ENCODE measurements at regions not wholly inside any gene's neighbourhood (a gene's known extent, or its start where the extent isn't known, plus 50 kb on each side); places are given as distances from the start of the nearest gene placed in this dataset.
"Not testable (repeated sequence)": the region's sequence is repeated elsewhere in the genome, so short reads cannot be mapped to it uniquely, and the experiment has no call there.

- no peak for DNase-seq
Measured at GRCh38 chr20:29296256-29297230, 1960.9 kb upstream of the DEFB115 start.

- DNase-seq = no peak
Measured at GRCh38 chr20:29297411-29298270, 1959.8 kb upstream of the DEFB115 start.

DNA sequence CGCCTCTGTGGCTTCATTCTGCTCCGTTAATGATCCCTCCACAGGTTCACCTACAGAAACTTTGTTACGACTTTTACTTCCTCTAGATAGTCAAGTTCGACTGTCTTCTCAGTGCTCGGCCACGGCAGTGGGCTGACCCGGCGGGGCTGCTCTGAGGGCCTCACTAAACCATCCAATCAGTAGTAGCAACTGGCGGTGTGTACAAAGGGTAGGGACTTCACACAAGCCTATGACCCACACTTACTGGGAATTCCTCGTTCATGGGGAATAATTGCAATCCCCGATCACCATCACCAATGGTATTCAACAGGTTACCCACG lies 1959.2 kb upstream of the DEFB115 start:
- DNase-seq = no peak

GRCh38 chr20:29298759-29299613 lies 1958.5 kb upstream of the DEFB115 start:
- DNase-seq = no peak

DNA sequence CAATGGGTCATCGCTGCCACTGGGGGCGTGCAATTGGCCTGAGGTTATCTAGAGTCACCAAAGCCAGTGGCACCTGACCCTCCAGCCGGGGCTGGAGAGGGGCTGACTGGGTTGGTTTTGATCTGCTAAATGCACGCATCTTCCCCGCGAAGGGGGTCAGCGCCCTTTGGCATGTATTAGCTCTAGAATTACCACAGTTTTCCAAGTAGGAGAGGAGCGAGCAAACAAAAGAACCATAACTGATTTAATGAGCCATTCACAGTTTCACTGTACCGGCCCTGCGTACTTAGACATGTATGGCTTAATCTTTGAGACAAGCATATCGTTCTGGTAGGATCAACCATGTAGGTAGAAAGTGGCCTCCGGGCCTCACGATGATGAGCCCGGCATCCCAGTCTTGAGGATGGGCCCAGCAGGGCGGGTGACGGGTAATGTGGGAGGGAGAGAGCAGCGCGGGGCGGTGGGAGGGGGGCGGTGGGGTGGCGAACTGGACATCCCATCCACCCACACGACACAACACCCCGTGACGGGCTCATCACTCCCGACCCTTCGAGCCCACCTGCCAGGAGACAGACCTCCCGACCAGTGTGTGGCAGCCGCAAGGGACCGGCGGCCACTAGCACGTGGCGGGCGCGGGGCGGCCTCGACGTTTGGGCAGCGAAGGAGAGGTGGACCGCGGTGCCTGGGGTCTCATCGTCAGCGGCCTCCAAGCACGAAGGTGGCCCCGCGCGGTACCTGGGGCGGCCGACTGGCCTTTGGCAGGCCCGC lies 1957.5 kb upstream of the DEFB115 start:
- no peak for DNase-seq

DNA sequence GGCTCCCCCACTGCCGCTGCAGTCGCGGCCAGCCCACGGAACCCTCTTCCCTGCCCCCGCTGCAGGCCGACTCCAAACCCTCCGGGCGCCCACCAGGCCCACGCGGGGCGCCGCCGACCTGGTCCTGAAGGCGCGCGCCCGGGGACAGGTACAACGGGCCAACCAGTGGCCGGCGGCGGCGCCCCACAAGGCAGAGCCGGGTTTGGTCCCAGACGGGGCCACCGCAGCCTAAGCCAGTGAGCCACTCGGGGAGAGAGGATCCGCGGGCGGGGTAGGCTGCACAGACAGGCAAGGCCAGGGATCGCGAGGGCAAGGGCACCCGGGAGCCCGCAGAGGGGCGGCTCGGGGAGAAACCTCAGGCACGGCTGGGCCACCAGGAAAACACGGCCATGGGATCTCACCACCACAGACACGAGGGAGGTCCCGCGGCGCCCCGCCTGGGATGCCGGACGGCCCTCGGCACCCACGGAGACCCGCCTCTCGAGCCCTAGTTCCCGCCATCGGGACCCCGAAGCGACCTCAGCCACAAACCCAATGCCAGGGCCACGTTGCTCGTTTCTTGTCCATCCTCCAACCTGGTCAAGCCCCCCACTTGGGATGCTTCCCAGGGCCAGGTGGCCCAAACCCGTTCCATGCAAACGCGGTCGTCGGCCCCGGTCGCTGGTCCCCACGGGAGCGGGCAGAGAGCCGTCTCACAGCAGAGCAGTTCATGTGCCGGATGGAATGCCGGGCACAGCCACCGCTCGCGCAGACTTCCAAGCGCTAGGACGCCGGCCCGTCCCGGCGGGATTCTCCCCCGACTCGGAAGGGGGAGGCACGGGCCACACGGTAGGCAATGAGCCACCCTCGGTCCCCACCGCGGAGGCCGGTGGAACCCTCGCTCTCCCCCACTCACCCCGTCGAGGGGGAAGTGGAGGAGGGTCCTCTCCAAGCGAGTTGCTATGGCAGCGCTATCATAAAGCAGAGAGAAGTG lies 1956.6 kb upstream of the DEFB115 start:
- DNase-seq = no peak

DNA sequence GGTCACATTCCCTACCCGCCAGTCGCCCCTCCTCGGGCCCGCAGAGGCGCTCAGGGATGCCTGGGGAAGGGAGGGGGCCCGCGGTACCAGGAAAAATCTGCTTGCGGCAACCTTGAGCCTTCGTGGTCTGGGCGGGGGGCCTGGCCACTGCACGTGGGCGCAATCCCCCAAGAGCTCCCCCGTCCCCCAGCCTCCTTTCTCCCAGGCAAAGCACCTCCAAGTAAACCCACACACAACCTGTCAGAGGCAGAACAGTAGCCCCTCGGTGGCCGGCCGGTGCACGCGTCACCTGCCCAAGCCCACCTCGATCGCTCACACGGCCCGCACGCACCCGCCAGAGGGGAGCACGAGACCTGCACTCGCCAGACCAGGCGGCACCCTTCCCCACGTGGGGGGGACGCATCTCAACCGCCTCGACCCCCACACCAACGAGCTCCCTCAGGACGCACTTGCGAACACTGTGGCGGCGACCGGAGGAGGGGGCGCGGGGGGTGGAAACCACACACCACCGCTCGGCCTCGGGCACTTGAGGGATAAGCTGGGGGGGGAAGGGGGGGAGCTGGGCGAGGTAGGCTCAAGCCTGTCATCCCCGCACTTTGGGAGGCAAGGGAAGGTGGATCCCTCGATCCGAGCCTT lies 1955.7 kb upstream of the DEFB115 start:
- DNase-seq = no peak

DNA sequence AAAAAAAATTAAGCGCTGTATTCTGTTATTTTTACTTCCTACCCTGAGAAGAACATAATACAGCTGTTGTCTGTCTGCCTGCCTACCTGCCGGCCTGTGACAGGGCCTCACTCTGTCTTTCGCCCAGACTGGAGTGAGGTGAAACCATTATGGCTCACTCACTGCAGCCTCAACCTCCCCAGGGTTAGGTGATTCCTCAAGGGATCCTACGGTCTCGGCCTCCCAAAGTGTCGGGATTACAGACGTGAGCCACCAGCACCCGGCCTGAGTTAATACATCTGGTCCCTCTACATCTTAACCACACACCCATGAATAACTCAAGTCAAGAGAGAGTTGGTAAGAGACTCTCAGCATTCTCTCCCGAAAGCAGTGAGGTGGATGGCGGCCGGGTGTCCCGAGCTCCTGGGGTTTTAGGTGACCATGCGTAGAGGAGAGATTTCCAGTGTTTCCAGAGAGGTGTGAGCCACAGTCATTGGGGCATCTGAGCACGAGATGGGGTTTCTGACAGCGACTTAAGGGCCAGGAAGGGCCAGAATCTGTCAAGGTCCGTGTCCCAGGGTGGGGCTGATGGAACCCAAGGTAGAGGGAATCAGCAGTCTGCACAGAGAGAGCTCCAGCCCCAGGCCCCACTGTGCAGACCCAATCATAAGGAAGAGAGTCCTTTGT lies 1954.4 kb upstream of the DEFB115 start:
- DNase-seq = no peak

- no peak for DNase-seq
Measured at GRCh38 chr20:29306390-29307072, 1950.9 kb upstream of the DEFB115 start.

DNA sequence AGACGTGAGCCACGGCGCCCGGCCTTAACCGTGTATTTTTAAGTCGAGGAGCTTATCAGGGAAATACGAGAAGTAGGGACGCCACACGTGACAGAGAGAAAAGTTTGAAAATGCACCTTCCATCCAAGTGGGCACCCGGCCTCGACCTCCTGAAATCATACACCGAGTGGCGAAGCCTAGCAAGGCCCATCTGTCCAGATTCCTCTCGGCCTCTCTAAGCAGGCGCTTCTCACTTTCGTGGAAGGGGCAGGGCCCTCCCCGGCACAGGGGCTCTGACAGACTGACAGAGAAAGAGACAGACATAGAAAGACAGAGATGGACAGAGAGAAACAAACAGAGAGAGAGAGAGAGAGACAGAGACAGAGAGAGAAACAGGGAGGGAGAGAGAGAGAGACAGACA lies 1950.0 kb upstream of the DEFB115 start:
- DNase-seq = not testable (repeated sequence)

DNA sequence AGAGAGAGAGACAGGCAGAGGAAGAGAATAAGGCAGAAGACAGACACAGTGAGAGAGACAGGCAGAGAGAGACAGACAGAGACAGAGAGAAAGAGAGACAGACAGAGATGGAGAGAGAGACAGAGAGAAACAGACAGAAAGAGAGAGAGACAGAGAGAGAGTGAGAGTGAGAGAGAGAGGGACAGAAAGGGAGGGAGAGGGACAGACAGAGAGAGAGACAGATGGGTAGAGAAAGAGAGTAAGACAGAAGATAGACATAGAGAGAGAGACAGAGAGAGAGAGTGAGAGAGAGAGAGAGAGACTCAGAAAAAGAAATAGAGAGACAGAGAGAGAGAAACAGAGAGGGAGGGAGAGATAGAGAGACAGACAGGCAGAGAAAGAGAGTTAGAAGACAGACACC lies 1948.5 kb upstream of the DEFB115 start:
- not testable (repeated sequence) for DNase-seq

DNA sequence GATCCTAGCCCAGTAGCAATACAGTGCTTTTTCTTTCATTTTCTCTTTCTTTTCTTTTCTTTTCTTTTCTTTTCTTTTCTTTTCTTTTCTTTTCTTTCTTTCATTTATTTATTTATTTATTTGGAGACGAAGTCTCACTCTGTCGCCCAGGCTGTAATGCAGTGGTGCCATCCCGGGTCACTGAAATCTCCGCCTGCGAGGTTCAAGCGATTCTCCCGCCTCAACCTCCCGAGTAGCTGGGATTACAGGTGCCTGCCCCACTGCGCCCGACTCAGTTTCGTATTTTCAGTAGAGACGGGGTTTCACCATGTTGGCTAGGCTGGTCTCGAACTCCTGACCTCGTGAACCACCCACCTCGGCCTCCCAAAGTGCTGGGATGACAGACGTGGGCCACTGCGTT lies 1948.0 kb upstream of the DEFB115 start:
- not testable (repeated sequence) for DNase-seq

- DNase-seq = not testable (repeated sequence)
Measured at GRCh38 chr20:29311046-29311445, 1946.4 kb upstream of the DEFB115 start.

- not testable (repeated sequence) for DNase-seq
Measured at GRCh38 chr20:29312679-29313078, 1944.8 kb upstream of the DEFB115 start.

GRCh38 chr20:29313481-29313880 lies 1944.0 kb upstream of the DEFB115 start:
- DNase-seq = no peak

GRCh38 chr20:29314294-29314693 lies 1943.2 kb upstream of the DEFB115 start:
- DNase-seq = no peak

DNA sequence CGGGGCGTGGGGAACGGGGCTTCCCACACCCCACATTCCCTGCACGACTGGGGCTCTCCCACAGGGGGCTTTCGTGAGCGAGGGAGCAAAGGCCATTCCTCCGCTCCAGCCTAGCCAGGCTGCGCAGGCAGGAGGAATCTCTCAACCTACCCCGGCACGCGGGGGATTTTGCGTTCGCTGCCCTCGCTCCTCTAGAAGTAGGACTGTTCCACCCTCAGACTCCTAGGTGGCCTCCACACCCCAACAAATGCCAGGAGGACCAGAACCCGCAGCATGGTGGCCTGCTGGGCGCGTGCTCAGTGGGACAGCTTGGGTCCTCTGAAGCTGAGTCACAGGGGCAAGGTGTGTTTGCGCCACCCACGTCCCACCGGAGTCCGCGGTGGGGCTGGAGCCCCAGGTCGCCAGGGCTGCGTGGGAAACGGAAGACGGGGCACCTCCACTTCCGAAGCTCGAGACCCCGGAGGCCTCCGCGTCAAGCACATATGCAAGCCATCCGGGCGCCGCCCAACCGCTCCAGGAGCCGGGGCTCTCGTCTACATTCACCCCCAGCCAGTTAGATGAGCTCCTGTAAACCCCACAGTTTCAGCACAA lies 1938.5 kb upstream of the DEFB115 start:
- no peak for DNase-seq

DNA sequence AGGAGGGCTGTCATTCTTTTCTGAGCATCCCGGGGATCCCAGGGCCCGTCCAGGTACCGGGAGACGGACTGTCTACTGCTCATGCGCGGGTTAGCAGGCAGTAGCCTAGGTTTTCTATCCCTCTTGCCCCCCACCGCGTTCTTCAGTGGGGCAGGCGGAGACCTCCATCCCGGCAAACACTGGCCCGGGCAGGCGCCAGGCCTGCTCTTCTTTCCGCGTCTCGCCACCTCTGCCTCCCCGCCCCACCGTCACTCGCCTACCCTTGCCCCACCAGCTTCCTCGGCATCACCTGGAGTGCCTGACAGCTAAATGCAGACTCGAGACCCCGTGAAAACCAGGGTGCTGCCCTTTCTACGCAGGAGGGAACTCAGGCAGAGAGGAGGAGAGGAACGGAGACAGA lies 1937.7 kb upstream of the DEFB115 start:
- DNase-seq = no peak

Data from EL (cell line).